ENCODE measurements at regions not wholly inside any gene's neighbourhood (a gene's known extent, or its start where the extent isn't known, plus 50 kb on each side); places are given as distances from the start of the nearest gene placed in this dataset.

GRCh38 chr12:115386946-115387345, 703.0 kb upstream of the TBX3 start:
- no peak for DNase-seq (ENCODE audit: low read depth)
- TF ChIP-seq, protein P1, sequence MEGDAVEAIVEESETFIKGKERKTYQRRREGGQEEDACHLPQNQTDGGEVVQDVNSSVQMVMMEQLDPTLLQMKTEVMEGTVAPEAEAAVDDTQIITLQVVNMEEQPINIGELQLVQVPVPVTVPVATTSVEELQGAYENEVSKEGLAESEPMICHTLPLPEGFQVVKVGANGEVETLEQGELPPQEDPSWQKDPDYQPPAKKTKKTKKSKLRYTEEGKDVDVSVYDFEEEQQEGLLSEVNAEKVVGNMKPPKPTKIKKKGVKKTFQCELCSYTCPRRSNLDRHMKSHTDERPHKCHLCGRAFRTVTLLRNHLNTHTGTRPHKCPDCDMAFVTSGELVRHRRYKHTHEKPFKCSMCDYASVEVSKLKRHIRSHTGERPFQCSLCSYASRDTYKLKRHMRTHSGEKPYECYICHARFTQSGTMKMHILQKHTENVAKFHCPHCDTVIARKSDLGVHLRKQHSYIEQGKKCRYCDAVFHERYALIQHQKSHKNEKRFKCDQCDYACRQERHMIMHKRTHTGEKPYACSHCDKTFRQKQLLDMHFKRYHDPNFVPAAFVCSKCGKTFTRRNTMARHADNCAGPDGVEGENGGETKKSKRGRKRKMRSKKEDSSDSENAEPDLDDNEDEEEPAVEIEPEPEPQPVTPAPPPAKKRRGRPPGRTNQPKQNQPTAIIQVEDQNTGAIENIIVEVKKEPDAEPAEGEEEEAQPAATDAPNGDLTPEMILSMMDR (IDR thresholded peaks at IDR 0.05; ENCODE audit: control insufficient read depth, insufficient read depth, low read depth, low read length, missing control alignments), result no peak
- H3K4me3 ChIP-seq (ENCODE audit: control insufficient read depth, low read depth, low read length), result no peak overlapping the region

DNA sequence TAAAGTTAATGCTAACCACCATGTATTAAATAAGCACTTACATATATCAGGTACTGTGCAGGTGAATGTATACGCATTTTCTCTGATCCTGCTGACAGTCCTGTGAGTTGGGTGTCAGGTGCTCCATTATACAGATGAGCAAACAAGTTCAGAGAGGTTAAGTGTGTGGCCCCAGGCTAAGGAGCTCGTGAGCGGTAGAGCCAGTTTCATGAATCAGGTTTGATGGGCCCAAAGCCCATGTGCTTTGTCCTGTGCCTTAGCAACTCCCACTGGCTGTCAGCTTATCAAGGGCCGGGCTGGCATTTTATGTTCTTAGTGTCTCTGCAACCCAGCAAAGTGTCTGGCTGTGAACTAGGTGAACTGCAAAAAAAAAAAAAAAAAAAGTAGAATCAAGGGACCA, 701.2 kb upstream of the TBX3 start:
- TF ChIP-seq, protein P1 (IDR thresholded peaks at IDR 0.05; ENCODE audit: control insufficient read depth, insufficient read depth, low read depth, low read length, missing control alignments), result no peak
- no peak overlapping the region for H3K4me3 ChIP-seq (ENCODE audit: control insufficient read depth, low read depth, low read length)
- DNase-seq (ENCODE audit: low read depth), result no peak

- H3K4me3 ChIP-seq (ENCODE audit: control insufficient read depth, low read depth, low read length), result no peak overlapping the region
- TF ChIP-seq, protein P1 (IDR thresholded peaks at IDR 0.05; ENCODE audit: control insufficient read depth, insufficient read depth, low read depth, low read length, missing control alignments), result no peak
Observed at GRCh38 chr12:115384391-115384790, 700.4 kb upstream of the TBX3 start.

DNA sequence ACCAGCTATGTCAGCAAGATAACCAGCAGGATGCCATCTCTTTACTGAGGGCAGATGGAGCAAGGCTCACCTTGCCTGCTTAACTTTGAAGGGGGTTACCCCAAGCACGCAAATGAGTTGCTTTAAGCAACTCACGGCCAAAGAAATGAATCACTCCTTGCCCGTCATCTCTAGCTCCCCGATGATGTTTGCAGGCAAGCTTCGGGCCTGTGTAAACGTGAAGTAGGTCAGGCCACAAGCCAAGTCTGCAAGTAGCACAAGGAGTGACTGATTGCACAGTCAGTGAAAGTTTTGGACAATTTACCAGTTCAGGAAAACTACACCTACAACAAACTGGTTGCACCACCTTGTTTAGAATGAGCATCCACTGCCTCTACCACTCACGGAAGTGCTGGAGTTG, 699.7 kb upstream of the TBX3 start:
- TF ChIP-seq, protein P1 (IDR thresholded peaks at IDR 0.05; ENCODE audit: control insufficient read depth, insufficient read depth, low read depth, low read length, missing control alignments), result no peak
- H3K4me3 ChIP-seq (ENCODE audit: control insufficient read depth, low read depth, low read length), result no peak overlapping the region
- peak; percentile 80 for DNase-seq (ENCODE audit: low read depth)

More at GRCh38 chr12:115384391-115384790, 700.4 kb upstream of the TBX3 start:
- no peak for DNase-seq (ENCODE audit: low read depth)

GRCh38 chr12:115382681-115383080, 698.7 kb upstream of the TBX3 start:
- TF ChIP-seq, protein P1 (IDR thresholded peaks at IDR 0.05; ENCODE audit: control insufficient read depth, insufficient read depth, low read depth, low read length, missing control alignments), result no peak
- no peak overlapping the region for H3K4me3 ChIP-seq (ENCODE audit: control insufficient read depth, low read depth, low read length)
- DNase-seq (ENCODE audit: low read depth), result no peak

GRCh38 chr12:115380546-115381120, 696.7 kb upstream of the TBX3 start:
- DNase-seq (ENCODE audit: low read depth), result no peak
- TF ChIP-seq, protein P1 (IDR thresholded peaks at IDR 0.05; ENCODE audit: control insufficient read depth, insufficient read depth, low read depth, low read length, missing control alignments), result no peak
- H3K4me3 ChIP-seq (ENCODE audit: control insufficient read depth, low read depth, low read length), result no peak overlapping the region
